ENCODE measurements at regions not wholly inside any gene's neighbourhood (a gene's known extent, or its start where the extent isn't known, plus 50 kb on each side); places are given as distances from the start of the nearest gene placed in this dataset.

GRCh38 chr2:121969766-121970639 is 214.6 kb downstream of the TSN start:
- DNase-seq = no peak

GRCh38 chr2:121972203-121972602 is 216.8 kb downstream of the TSN start:
- no peak for DNase-seq

- peak; percentile 52 for DNase-seq
These were observed 219.6 kb downstream of the TSN start for GRCh38 chr2:121974897-121975661.

GRCh38 chr2:121976926-121977325 is 221.5 kb downstream of the TSN start:
- no peak for DNase-seq

- no peak for DNase-seq
These were observed 221.9 kb downstream of the TSN start for GRCh38 chr2:121977326-121977725.

- DNase-seq = no peak
These were observed 237.2 kb downstream of the TSN start for GRCh38 chr2:121992700-121993099.

- DNase-seq = no peak
These were observed 238.2 kb downstream of the TSN start for GRCh38 chr2:121993682-121994081.

GRCh38 chr2:121994238-121995206 is 239.1 kb downstream of the TSN start:
- no peak for DNase-seq

- DNase-seq = no peak
These were observed 243.3 kb downstream of the TSN start for GRCh38 chr2:121998751-121999150.

GRCh38 chr2:121999264-121999663 is 243.8 kb downstream of the TSN start:
- no peak for DNase-seq

GRCh38 chr2:122000556-122001340 is 245.3 kb downstream of the TSN start:
- DNase-seq = no peak

- no peak for DNase-seq
These were observed 246.0 kb downstream of the TSN start for GRCh38 chr2:122001441-122001874.

- DNase-seq = no peak
These were observed 247.9 kb downstream of the TSN start for GRCh38 chr2:122003196-122003940.

GRCh38 chr2:122007126-122007525 is 251.7 kb downstream of the TSN start:
- DNase-seq = no peak

- no peak for DNase-seq
These were observed 252.1 kb downstream of the TSN start for GRCh38 chr2:122007577-122007976.

- no peak for DNase-seq
These were observed 254.1 kb downstream of the TSN start for GRCh38 chr2:122009561-122009960.

- no peak for DNase-seq
These were observed 256.2 kb downstream of the TSN start for GRCh38 chr2:122011493-122012270.

GRCh38 chr2:122018736-122019135 is 263.3 kb downstream of the TSN start:
- no peak for DNase-seq

GRCh38 chr2:122019724-122020123 is 264.3 kb downstream of the TSN start:
- DNase-seq = no peak

- no peak for DNase-seq
These were observed 264.9 kb downstream of the TSN start for GRCh38 chr2:122020377-122020776.

All from NCI-H2227 treated with DMSO at 0.1 percent for 48 hours (cell line).